NCI-H1694 (cell line): ENCODE measurements at regions not wholly inside any gene's neighbourhood (a gene's known extent, or its start where the extent isn't known, plus 50 kb on each side); places are given as distances from the start of the nearest gene placed in this dataset.
A peak's percentile ranks its signal among the peaks of the same experiment; 100 is the strongest.
"Not testable (repeated sequence)": the region's sequence is repeated elsewhere in the genome, so short reads cannot be mapped to it uniquely, and the experiment has no call there.

Experiments used
- DNase-seq: peaks from one replicate; lab custom pipeline; 2025; lab: John Stamatoyannopoulos, UW

DNA sequence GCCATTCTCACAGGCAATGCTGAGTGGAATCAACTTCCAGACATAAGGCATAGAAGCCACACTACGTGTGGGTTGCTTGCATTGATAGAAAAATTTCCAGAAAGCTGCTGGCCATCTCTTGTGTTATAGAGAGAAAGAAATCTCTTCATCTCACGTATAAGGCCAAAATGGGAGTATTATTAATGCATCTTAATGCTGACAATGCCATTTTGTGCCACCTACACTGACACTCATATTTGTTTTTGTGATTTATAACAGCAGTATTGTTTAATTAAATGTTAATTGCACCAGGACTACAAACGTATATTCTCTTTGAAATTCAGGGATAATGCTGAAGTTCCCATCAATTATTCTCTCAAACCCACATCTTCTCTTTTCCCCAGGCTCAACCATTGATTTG lies 56.1 kb upstream of the TMEM132D start:
- no peak for DNase-seq

GRCh38 chr12:129961091-129961490 lies 57.3 kb upstream of the TMEM132D start:
- DNase-seq, result no peak

DNA sequence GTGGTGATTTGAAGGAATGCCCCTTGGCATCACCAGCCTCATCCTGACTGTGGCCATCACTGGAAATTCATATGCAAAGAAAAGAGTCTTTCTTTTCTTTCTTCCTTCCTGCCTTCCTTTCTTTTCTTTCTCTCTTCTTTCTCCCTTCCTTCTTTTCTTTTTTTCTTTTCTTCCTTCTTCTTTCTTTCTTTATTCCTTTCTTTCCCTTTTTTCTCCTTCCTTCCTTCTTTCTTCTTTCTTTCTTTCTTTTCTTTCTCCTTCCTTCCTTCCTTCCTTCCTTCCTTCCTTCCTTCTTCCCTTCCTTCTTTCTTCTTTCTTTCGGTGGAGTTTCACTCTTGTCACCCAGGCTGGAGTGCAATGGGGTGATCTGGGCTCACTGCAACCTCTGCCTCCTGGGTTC lies 58.0 kb upstream of the TMEM132D start:
- DNase-seq, result no peak

DNA sequence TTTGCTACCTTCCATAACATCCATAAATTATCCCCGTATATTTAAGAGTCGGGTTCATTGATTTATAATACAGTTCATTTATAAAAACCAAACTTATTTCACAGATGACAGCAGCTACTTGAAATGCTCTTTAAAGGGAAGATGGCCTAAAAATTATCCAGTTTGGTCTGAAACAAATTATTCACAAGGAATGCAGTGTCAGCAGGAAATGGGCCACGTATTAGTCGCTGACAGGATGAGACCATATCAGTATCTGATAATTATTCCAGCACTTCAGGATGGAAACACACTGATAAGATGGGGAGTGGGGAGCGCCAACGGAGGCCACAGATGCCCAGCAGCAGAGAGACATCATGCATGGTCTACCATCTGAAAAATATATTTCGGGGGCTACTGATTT lies 60.5 kb upstream of the TMEM132D start:
- no peak for DNase-seq

DNA sequence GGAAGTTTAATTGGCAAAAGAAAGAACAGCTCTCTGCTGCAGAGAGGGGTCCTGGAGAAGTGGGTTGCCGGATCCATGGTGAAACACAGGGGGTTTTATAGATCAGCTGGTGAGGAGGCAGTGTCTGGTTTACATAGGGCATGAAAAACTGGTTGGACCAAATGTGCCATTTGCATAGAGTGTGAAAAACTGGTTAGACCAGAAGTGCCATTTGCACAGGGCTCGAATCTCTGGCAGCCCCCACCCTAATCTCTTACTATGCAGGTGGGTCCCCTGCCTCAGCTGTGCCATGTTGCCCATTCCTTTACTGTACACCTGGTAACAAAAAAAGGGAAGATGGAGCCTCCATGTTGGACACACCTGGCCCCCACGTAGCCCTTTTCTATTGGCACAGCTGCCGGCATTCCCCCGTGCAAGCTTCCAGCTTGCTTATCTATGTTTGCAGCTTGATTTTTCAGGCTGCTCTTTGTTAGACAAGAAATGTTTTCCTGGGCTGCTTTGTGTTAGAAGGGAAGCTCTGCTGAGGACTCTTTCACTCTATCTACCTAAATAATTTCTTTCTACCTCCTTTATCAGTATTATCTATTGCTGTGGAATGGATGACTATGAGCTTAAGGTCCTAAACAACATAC lies 61.1 kb upstream of the TMEM132D start:
- DNase-seq, result no peak

DNA sequence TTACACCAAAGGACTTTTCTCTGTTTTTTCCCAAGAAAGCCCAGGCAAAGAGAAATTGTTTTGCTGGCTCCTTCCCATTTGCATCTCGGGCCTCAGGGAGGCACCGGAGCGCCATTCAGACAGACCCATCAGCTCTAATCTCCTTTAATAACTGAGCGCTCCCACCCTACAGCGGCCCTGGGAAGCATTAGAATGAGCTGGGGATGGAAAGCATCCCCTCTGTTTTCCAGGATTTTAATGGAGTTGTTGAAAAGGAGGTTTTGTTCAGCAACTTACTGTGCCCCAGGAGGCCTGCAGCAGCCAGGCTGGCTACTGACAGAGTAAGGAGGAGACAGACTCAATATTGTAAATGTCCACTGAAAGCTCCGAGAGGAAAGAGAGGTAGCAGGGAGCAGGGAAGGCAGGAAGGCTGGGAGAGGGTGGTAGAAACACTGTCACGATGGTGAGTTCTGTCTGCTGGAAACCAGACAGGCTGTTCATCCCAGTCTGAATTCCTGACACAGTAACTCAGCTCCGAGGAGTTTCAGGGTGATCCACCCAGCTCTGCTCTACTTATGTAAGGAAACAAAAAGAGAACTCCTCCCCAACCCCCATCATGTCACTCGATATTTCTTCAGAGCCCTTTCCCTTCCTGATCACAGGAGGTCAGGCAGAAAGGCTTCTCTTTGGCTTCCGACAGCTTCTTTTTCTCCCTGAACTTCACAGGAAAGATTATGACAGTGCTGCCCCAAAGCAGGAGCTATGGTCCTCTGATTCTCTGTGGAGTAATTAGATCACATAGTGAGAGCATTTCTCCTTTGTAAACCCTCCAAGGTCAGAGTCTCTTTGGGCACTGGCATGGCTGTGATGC lies 62.5 kb upstream of the TMEM132D start:
- DNase-seq, result no peak

- no peak for DNase-seq
Observed at GRCh38 chr12:129971721-129972120, 67.9 kb upstream of the TMEM132D start.

DNA sequence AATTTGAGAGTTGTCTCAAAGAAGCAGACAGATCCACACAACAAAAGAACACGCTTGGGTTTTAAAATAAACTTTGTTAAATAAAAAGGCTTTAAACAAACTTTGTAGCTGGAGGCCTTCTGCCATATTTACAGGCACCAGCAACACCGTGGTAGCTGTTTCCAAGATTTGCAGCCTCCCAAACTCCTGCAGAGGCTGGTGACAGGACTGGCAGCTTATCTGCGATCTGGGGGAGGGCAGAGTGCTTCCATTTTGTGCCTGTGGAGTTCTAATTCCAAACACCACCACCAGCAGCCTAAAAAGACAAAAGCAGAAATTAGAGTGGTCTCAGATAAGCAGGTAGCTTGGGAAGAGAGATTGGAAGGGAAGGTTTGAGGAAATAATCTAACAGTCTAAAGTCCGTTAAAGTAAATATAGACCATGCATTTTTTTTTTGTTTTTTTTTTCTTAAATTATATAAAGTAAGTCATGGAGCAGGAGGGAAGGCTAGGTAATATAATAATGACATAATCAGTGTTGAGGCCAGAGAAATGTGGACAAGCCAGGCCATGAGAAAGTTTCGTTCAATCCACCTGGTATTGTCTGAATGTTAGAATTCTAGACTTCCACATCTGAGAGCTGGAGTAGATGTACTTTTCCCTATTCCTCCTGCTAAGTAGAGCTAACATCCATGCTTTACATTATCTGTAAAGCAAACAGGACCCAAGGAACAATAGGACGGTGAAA lies 69.6 kb upstream of the TMEM132D start:
- DNase-seq, result no peak

DNA sequence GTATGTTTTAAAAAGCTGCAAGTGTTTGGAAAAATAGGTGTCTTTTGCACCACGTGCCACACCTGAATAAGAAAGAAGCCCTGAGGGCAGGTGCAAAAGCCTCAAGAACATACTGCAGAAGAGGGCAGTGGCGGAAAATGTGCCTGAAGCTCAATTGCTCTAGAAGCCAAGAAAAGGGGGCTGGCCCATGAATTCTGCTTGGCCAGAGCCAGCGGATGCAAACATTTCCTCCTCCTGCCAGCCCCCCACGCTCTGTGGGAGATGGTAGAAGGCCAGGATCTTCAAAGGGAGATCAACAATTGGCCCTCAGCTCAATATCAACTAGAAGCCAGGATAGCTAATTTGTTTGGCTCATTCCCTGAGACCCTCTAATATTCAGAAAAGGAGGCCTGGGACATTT lies 80.3 kb upstream of the TMEM132D start:
- no peak for DNase-seq

DNA sequence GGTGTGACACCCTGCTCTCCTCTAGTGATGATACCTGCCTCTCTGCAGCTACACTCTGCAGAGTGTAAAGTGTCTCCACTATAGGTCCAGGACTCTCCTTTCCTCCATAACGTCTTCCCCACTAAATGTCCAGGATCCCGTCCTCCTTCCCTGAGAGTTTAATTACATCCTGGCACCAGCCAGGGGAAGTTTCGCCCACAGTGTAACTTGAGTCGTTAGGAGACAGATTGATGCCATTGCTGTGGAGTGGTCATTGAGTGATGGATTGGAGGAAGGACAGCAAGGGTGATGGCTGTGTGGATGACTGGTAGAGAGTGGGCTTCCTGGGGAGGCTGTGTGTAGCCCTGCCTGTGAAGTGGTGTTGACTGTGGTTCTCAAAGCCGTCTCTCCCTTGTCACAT lies 84.0 kb upstream of the TMEM132D start:
- DNase-seq, result no peak

- no peak for DNase-seq
Observed at GRCh38 chr12:129994634-129995033, 90.8 kb upstream of the TMEM132D start.

DNA sequence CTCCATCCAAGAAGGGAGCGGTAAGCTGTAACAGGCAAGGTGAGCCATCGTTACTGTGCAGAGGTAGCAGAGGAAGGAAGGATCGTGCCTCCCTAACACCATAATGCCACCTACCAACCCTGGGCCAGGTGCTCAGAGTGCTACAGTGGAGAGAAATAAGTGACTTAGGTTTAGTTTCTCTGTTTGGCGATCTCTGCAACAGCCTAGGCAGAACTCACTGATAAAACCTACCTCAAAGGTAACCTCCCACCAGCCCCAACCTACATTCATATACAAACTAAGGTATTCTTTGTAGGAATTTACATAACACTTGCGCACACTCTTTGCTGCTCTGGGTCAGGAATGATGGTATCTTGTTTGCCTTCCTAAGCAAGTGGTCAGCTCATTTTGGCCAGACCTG lies 93.4 kb upstream of the TMEM132D start:
- no peak for DNase-seq

GRCh38 chr12:130004310-130004877 lies 100.6 kb upstream of the TMEM132D start:
- DNase-seq, result not testable (repeated sequence)

GRCh38 chr12:130007771-130008170 lies 103.9 kb upstream of the TMEM132D start:
- no peak for DNase-seq

DNA sequence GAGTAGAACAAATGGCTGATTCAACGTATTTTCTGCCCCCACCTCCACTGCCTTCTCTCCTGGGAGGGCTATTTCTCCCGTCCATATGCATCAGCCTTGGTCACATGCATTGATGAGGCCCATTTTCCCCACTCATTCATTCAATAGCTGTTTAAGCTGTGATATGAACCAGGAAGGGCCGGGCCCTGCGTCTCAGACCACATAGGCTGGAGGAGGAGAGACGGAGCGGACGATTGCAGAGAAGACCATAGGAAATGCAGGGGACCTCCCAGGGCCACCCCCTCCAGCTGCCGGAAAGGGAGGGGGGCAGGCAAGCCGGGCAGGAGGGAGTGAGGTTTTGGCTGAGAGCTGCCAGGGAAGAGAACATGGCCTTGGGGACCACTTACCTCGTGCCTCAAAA lies 104.4 kb upstream of the TMEM132D start:
- no peak for DNase-seq

DNA sequence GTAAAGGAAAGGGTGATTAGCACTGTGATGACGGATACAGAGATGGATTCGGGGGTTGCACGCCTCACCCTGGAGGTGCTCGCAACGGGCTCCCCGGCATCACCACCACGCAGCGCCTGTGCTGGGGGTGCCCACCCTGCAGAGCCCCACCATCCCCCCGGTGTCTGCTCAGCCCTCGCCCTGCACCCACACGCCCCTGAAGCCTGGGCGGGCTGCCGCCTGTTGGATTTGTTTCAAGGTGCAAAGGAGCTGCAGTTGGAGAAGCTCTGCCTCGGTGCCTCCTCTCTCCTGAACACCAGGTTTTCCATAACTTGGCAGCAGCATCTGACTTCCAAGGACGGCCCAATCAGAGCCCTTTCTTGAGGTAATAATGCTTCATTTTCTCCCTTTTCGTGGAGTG lies 106.1 kb upstream of the TMEM132D start:
- no peak for DNase-seq

GRCh38 chr12:130011611-130012385 lies 108.0 kb upstream of the TMEM132D start:
- DNase-seq, result no peak

DNA sequence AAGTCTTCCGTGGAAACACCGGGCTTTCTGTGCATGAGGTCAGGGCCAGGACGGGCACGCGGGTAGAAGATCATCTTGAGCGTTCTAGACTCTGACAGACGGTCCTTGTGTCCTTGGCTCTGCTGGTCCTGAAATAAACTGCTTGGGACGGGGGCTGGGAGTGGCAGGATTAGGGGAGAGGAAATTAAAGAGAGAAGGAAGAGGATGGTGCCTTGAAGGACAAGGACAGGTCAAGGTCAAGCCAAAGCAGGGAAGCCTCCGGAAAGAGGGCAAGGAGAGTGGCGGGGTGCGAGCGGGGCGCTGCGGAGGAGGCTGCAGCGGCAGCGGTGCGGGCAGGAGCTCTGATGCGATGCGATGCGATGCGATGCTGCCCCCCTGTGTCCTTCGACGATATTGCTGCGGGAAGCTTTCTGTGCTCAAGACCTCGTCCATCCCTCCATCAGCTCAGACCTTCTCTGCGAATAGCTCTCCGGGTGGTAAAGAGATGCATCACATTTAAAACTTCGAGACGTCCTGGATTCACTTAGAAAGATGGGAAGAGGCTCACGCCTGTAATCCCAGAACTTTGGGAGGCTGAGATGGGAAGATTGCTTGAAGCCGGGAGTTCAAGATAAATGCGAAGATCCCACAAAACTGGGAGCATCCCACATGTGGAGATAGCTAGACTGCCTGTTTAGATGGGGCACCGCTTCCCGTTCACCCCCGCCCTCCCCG lies 110.1 kb upstream of the TMEM132D start:
- DNase-seq, result peak; percentile 24

DNA sequence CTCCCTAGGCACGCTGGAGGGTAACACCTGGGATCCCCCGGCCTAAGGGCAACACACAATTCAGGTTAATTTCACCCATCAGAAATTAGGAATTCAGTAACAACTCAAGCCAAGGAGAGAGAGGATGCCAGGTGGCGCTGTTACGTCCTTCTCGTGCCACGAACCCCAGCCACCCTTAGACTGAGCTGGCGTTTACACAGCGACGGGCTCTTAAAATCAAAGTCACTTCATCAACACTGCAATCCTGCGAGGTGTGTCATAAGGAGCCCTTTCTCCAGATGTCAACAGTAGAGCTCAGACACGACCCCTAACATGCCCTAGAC lies 110.6 kb upstream of the TMEM132D start:
- DNase-seq, result no peak

DNA sequence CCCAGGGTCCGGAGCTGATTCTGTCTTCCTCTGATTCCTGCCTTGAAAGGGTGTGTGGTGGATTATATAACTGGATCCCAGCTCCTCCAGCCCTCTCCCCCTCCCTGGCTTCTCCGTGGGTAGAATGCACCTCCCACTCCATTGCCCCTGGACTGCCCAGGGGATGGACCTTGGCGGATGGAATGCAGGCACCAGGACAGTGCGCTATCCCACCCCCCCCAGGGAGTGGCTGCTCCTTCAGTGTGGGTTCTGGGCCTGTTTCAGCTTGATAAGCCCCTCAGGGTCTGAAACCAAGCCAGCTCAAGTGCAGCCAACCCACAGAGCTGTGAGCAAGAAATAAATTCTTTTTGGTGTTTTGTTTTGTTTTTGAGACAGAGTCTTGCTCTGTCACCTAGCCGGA lies 112.4 kb upstream of the TMEM132D start:
- no peak for DNase-seq

GRCh38 chr12:130016986-130017385 lies 113.2 kb upstream of the TMEM132D start:
- DNase-seq, result no peak
